GM21390 (cell line): ENCODE measurements at regions not wholly inside any gene's neighbourhood (a gene's known extent, or its start where the extent isn't known, plus 50 kb on each side); places are given as distances from the start of the nearest gene placed in this dataset.
"Not testable (repeated sequence)": the region's sequence is repeated elsewhere in the genome, so short reads cannot be mapped to it uniquely, and the experiment has no call there.

Source experiments
- ATAC-seq: cut with Tn5 transposase; IDR thresholded peaks from one replicate; pipeline ENCODE4 v1.9.1; 2021; ENCODE audit not compliant: unreplicated experiment

GRCh38 chr12:19819231-19819630 is 379.9 kb downstream of the AEBP2 start:
- no peak for ATAC-seq

- ATAC-seq = no peak
Measured at GRCh38 chr12:19822476-19822875, 383.2 kb downstream of the AEBP2 start.

- not testable (repeated sequence) for ATAC-seq
Measured at GRCh38 chr12:19823326-19823725, 384.0 kb downstream of the AEBP2 start.

GRCh38 chr12:19826980-19827550 is 387.8 kb downstream of the AEBP2 start:
- ATAC-seq = no peak

GRCh38 chr12:19829100-19829853 is 390.0 kb downstream of the AEBP2 start:
- no peak for ATAC-seq

- no peak for ATAC-seq
Measured at GRCh38 chr12:19830446-19830845, 391.2 kb downstream of the AEBP2 start.

GRCh38 chr12:19833775-19834501 is 394.6 kb downstream of the AEBP2 start:
- ATAC-seq = no peak

GRCh38 chr12:19834592-19834991 is 395.3 kb downstream of the AEBP2 start:
- no peak for ATAC-seq

GRCh38 chr12:19836056-19836455 is 396.8 kb downstream of the AEBP2 start:
- ATAC-seq = no peak

- no peak for ATAC-seq
Measured at GRCh38 chr12:19836456-19836855, 397.2 kb downstream of the AEBP2 start.

GRCh38 chr12:19837543-19837942 is 398.3 kb downstream of the AEBP2 start:
- ATAC-seq = no peak

- no peak for ATAC-seq
Measured at GRCh38 chr12:19841451-19841850, 402.2 kb downstream of the AEBP2 start.

- no peak for ATAC-seq
Measured at GRCh38 chr12:19842116-19842515, 402.8 kb downstream of the AEBP2 start.

GRCh38 chr12:19844224-19844623 is 404.9 kb downstream of the AEBP2 start:
- no peak for ATAC-seq

- no peak for ATAC-seq
Measured at GRCh38 chr12:19846574-19846973, 407.3 kb downstream of the AEBP2 start.

- ATAC-seq = no peak
Measured at GRCh38 chr12:19847294-19848059, 408.2 kb downstream of the AEBP2 start.

- no peak for ATAC-seq
Measured at GRCh38 chr12:19848421-19848820, 409.1 kb downstream of the AEBP2 start.

GRCh38 chr12:19849208-19849607 is 409.9 kb downstream of the AEBP2 start:
- no peak for ATAC-seq

GRCh38 chr12:19850346-19851065 is 411.2 kb downstream of the AEBP2 start:
- no peak for ATAC-seq

GRCh38 chr12:19852100-19852855 is 413.0 kb downstream of the AEBP2 start:
- ATAC-seq = no peak
